ENCODE measurements at regions not wholly inside any gene's neighbourhood (a gene's known extent, or its start where the extent isn't known, plus 50 kb on each side); places are given as distances from the start of the nearest gene placed in this dataset.

DNA sequence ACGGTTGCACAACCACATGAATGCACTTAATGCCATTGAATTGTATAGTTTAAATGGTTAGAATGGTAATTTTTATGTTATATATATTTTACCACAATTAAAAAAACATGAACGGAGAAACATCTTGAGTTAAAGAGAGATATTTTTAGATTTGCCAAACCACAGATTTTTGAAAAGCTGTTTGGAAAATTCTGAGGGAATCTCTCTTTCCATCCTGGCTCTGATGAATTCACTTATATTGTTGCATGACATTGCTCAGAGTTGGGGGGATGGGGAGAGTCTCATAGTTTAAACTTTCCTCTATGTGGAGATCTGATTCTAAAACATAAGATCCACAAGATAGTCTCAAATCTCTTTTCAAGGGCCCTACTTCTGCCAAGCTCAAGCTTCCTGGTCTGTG is 275.0 kb upstream of the NPVF start:
- 57 to 67% (median 57%) methylated on average over 2 of the region's 2 CpGs for WGBS, 3 donors
- Histone ChIP-seq H3K27ac (no peak overlapping the region), H3K4me1 (ENCODE audit: insufficient read depth) (peaks cover 2% of the 10 kb centered on the region), H3K36me3 (no peaks in the 10 kb centered on the region), H3K4me3 (no peak overlapping the region), H3K27me3 (no peaks in the 10 kb centered on the region), H3K9me3 (no peaks in the 10 kb centered on the region)
- TF ChIP-seq EP300 (IDR thresholded peaks at IDR 0.05) (no peak), POLR2A (IDR thresholded peaks at IDR 0.05) (no peak)
- TF ChIP-seq, protein P1, sequence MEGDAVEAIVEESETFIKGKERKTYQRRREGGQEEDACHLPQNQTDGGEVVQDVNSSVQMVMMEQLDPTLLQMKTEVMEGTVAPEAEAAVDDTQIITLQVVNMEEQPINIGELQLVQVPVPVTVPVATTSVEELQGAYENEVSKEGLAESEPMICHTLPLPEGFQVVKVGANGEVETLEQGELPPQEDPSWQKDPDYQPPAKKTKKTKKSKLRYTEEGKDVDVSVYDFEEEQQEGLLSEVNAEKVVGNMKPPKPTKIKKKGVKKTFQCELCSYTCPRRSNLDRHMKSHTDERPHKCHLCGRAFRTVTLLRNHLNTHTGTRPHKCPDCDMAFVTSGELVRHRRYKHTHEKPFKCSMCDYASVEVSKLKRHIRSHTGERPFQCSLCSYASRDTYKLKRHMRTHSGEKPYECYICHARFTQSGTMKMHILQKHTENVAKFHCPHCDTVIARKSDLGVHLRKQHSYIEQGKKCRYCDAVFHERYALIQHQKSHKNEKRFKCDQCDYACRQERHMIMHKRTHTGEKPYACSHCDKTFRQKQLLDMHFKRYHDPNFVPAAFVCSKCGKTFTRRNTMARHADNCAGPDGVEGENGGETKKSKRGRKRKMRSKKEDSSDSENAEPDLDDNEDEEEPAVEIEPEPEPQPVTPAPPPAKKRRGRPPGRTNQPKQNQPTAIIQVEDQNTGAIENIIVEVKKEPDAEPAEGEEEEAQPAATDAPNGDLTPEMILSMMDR (IDR thresholded peaks at IDR 0.05) = no peak
- intact Hi-C loops (cut with DNase I) = no loop called here
- DNase-seq = no peak

DNA sequence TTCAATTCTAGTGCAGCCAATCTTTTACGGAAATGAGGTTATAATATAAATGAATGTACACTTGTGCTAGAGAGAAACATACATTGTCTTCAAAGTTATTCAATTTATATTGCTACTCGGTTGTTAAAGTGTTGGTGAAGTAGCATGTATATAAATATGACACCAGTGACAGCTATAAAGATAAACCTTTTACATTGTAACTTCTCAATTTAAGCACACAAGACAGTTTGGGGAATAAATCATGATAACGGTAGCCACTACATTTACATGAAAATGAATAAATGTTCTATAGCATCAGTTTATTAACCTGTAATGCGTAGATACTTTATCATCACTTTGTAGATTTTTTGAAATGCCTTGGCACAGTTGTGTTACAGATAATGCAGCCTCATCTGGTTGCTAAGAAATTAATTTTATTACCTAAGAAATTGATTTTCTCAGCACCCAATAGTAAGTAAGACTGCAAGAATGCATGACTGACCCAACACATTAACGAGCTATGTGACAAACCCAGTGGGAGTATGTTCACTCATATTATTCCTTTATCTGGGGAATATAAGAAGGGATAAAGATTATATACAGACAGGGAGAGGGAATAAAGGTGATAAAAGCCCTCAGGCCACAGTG is 283.9 kb upstream of the NPVF start:
- no peaks in the 10 kb centered on the region for H3K9me3 ChIP-seq
- H3K27ac ChIP-seq = no peak overlapping the region
- no peaks in the 10 kb centered on the region for H3K36me3 ChIP-seq
- no peaks in the 10 kb centered on the region for H3K4me1 ChIP-seq (ENCODE audit: insufficient read depth)
- H3K4me3 ChIP-seq = no peak overlapping the region
- intact Hi-C loops (cut with DNase I) = no loop called here
- 81 to 87% (median 85%) methylated on average over 5 of the region's 5 CpGs for WGBS, 3 donors
- no peak for DNase-seq
- TF ChIP-seq EP300 (IDR thresholded peaks at IDR 0.05) (no peak), POLR2A (IDR thresholded peaks at IDR 0.05) (no peak)
- TF ChIP-seq, protein P1 (IDR thresholded peaks at IDR 0.05) = no peak
- no peaks in the 10 kb centered on the region for H3K27me3 ChIP-seq

DNA sequence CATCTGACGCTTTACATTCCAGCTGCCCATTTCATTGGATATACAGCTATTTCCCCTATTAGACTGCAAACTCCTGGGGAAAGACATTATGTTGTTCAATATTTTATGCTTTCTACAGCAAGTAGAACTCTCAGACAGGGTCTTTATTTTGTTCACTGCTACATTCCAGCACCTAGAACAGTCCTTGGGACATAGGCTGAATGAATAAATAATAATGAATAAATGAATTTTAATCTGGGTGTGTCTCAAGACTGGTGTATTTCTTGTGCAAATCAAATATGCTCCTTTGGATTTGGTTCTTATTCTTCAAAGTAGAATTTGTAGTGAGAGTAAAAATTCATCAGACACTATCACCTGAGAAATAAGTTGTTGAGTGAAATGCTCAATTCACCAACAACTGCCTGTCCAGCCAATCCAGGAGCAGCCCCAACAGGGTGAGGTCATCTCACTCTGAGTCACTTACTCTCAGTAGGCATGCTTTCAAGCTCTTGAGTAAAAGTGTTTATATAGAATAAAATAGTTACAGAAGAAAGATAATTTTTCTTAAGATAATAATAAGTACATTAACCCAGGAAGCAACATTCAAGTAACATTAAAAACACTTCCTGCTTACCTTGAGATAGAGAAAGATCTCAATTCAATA is 287.5 kb upstream of the NPVF start:
- WGBS, 3 donors = 97 to 100% (median 100%) methylated on average over 1 of the region's 1 CpG
- H3K9me3 ChIP-seq = no peaks in the 10 kb centered on the region
- H3K27ac ChIP-seq = no peak overlapping the region
- H3K36me3 ChIP-seq = no peaks in the 10 kb centered on the region
- no peaks in the 10 kb centered on the region for H3K4me1 ChIP-seq (ENCODE audit: insufficient read depth)
- TF ChIP-seq, protein P1 (IDR thresholded peaks at IDR 0.05) = no peak
- TF ChIP-seq POLR2A (IDR thresholded peaks at IDR 0.05) (no peak), EP300 (IDR thresholded peaks at IDR 0.05) (no peak)
- no peak overlapping the region for H3K4me3 ChIP-seq
- H3K27me3 ChIP-seq = no peaks in the 10 kb centered on the region
- intact Hi-C loops (cut with DNase I) = no loop called here
- DNase-seq = no peak

DNA sequence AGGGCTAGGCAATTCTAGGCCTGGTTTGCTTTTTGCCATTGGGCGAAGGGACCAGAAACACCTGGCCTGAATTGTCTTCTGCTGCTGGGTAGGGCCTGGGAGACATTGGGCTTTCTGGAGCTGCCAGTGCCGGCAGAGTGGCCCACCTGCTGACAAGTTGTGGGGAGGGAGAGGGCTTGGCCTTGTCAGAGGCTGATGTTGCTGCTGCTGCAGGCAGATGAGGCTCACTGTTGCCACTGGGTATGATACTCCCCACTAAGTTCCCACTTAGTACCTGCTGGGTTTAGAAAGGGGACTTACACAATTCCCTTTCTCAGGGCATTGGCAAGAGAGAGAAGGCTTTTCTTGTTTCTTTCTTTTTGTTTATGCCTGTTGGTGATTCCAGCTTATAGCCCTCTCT is 289.6 kb upstream of the NPVF start:
- Histone ChIP-seq H3K27ac (no peak overlapping the region), H3K9me3 (no peaks in the 10 kb centered on the region), H3K4me3 (no peak overlapping the region), H3K4me1 (ENCODE audit: insufficient read depth) (no peaks in the 10 kb centered on the region), H3K27me3 (no peaks in the 10 kb centered on the region), H3K36me3 (no peaks in the 10 kb centered on the region)
- intact Hi-C loops (cut with DNase I) = no loop called here
- no peak for DNase-seq
- no peak for TF ChIP-seq POLR2A (IDR thresholded peaks at IDR 0.05)
- no peak for TF ChIP-seq EP300 (IDR thresholded peaks at IDR 0.05)
- TF ChIP-seq, protein P1 (IDR thresholded peaks at IDR 0.05) = no peak
- 92 to 100% (median 93%) methylated on average over 2 of the region's 2 CpGs for WGBS, 3 donors
